Loucy (cell line): ENCODE measurements at regions not wholly inside any gene's neighbourhood (a gene's known extent, or its start where the extent isn't known, plus 50 kb on each side); places are given as distances from the start of the nearest gene placed in this dataset.

Experiments used
- H2AFZ ChIP-seq: fragments of 200-600 bp; sonication (generic); 2 replicates; pipeline ENCODE4 v1.6.0; 2016; ENCODE audit warnings: antibody characterized with exemption, mild to moderate bottlenecking, low read length, moderate library complexity
- H3F3A ChIP-seq: fragments of 200-600 bp; 2 replicates; pipeline ENCODE4 v1.6.0; 2016; ENCODE audit warnings: antibody characterized with exemption, low read depth, mild to moderate bottlenecking
- H3K27me3 ChIP-seq: fragments of 200-600 bp; sonication (generic); 2 replicates; pipeline ENCODE4 v1.6.1; 2014; ENCODE audit warnings: low read length, mild to moderate bottlenecking; ENCODE audit not compliant: insufficient read depth, poor library complexity, severe bottlenecking
- H3K36me3 ChIP-seq: fragments of 200-600 bp; sonication (generic); 2 replicates; pipeline ENCODE4 v1.6.1; 2016; ENCODE audit warnings: low read length; ENCODE audit not compliant: insufficient read depth
- H3K4me1 ChIP-seq: fragments of 200-600 bp; sonication (generic); 2 replicates; pipeline ENCODE4 v1.5.1; 2014; ENCODE audit warnings: low read length, mild to moderate bottlenecking; ENCODE audit not compliant: insufficient read depth, poor library complexity, severe bottlenecking
- H3K4me2 ChIP-seq: fragments of 200-600 bp; sonication (generic); 2 replicates; pipeline ENCODE4 v1.6.0; 2014; ENCODE audit warnings: antibody characterized with exemption, low read length, low read depth, mild to moderate bottlenecking; ENCODE audit not compliant: poor library complexity, severe bottlenecking
- H3K4me3 ChIP-seq: fragments of 200-600 bp; sonication (generic); 2 replicates; pipeline ENCODE4 v1.5.1; 2014; ENCODE audit warnings: low read length, mild to moderate bottlenecking, mixed read lengths; ENCODE audit not compliant: poor library complexity, severe bottlenecking
- H3K79me2 ChIP-seq: fragments of 200-600 bp; sonication (generic); 2 replicates; pipeline ENCODE4 v1.6.1; 2014; ENCODE audit warnings: low read length; ENCODE audit not compliant: insufficient read depth
- H3K9ac ChIP-seq: fragments of 200-600 bp; sonication (generic); 2 replicates; pipeline ENCODE4 v1.6.0; 2014; ENCODE audit warnings: mild to moderate bottlenecking, low read depth, low read length, moderate library complexity; ENCODE audit not compliant: poor library complexity, severe bottlenecking
- H3K9me2 ChIP-seq: fragments of 200-600 bp; sonication (generic); replicated peaks from 2 replicates; pipeline ENCODE4 v1.6.1; 2016; ENCODE audit warnings: low read depth, low read length, mixed read lengths
- H3K9me3 ChIP-seq: fragments of 200-600 bp; sonication (generic); 2 replicates; pipeline ENCODE4 v1.6.1; 2014; ENCODE audit warnings: mild to moderate bottlenecking, antibody characterized with exemption, low read length, low read depth; ENCODE audit not compliant: insufficient read depth
- H4K20me1 ChIP-seq: fragments of 200-600 bp; sonication (generic); 2 replicates; pipeline ENCODE4 v1.6.0; 2014; ENCODE audit warnings: antibody characterized with exemption, low read length, mild to moderate bottlenecking; ENCODE audit not compliant: insufficient read depth, poor library complexity, severe bottlenecking
- CTCF ChIP-seq: fragments of 200-600 bp; sonication (generic); conservative IDR thresholded peaks from 2 replicates; pipeline ENCODE4 v1.5.1; 2014; ENCODE audit warnings: mild to moderate bottlenecking, antibody characterized with exemption, low read length
- EZH2phosphoT487 ChIP-seq: fragments of 200-600 bp; IDR thresholded peaks from 2 replicates; pipeline ENCODE4 v1.6.1; 2018; ENCODE audit warnings: antibody characterized with exemption, mild to moderate bottlenecking, moderate library complexity, borderline replicate concordance

DNA sequence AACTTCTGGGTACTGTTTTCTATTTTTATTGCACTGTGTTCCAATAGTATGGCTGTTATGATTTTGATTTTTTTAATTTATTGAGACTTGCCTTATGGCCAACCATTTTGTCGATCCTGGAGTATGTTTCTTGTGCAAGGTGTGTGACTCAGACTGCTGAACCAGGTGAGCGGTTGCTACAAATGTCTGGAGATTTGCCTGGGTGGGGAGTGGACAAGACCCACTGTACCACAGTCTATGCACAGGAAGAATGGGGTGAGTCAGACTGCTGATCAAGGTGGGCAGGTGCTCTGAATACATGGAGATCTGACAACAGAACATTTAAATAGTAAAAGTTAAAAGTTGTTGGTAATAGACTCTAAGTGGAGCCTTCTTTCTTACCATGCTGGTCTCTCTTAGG lies 609.2 kb downstream of the CSNK1G3 start:
- TF ChIP-seq EZH2phosphoT487 (no peak), CTCF (no peak)

GRCh38 chr5:124114911-124115310 lies 602.9 kb downstream of the CSNK1G3 start:
- TF ChIP-seq CTCF (no peak), EZH2phosphoT487 (no peak)
- no peaks in the 10 kb centered on the region for H3K4me1 ChIP-seq
- H4K20me1 ChIP-seq: no peaks in the 10 kb centered on the region
- H3K9ac ChIP-seq: no peak overlapping the region
- H3K27me3 ChIP-seq: no peaks in the 10 kb centered on the region
- H3K79me2 ChIP-seq: no peaks in the 10 kb centered on the region
- no peak overlapping the region for H3K4me3 ChIP-seq
- no peaks in the 10 kb centered on the region for H3K36me3 ChIP-seq
- no peaks in the 10 kb centered on the region for H3K9me3 ChIP-seq
- no peak overlapping the region for H3K4me2 ChIP-seq
- H3F3A ChIP-seq: no peaks in the 10 kb centered on the region
- H2AFZ ChIP-seq: no peak overlapping the region
- no peaks in the 10 kb centered on the region for H3K9me2 ChIP-seq

More for the DNA sequence above, 609.2 kb downstream of the CSNK1G3 start:
- H3K9ac ChIP-seq: no peak overlapping the region
- H3K4me3 ChIP-seq: no peak overlapping the region
- no peaks in the 10 kb centered on the region for H3K36me3 ChIP-seq
- no peaks in the 10 kb centered on the region for H3K27me3 ChIP-seq
- H3K4me2 ChIP-seq: no peak overlapping the region
- no peaks in the 10 kb centered on the region for H3K79me2 ChIP-seq
- H4K20me1 ChIP-seq: no peaks in the 10 kb centered on the region
- H2AFZ ChIP-seq: no peak overlapping the region
- H3K4me1 ChIP-seq: peaks cover 4% of the 10 kb centered on the region
- H3K9me2 ChIP-seq: no peaks in the 10 kb centered on the region
- H3K9me3 ChIP-seq: no peaks in the 10 kb centered on the region
- no peaks in the 10 kb centered on the region for H3F3A ChIP-seq

- H3K9me3 ChIP-seq: no peaks in the 10 kb centered on the region
- H4K20me1 ChIP-seq: no peaks in the 10 kb centered on the region
- no peaks in the 10 kb centered on the region for H3K79me2 ChIP-seq
- H2AFZ ChIP-seq: no peak overlapping the region
- no peaks in the 10 kb centered on the region for H3K36me3 ChIP-seq
- H3K9me2 ChIP-seq: no peaks in the 10 kb centered on the region
- no peak overlapping the region for H3K4me2 ChIP-seq
- H3K27me3 ChIP-seq: no peaks in the 10 kb centered on the region
- TF ChIP-seq CTCF (no peak), EZH2phosphoT487 (no peak)
- no peaks in the 10 kb centered on the region for H3K4me1 ChIP-seq
- no peaks in the 10 kb centered on the region for H3F3A ChIP-seq
- no peak overlapping the region for H3K9ac ChIP-seq
- no peak overlapping the region for H3K4me3 ChIP-seq
Observed at GRCh38 chr5:124111886-124112285, 599.9 kb downstream of the CSNK1G3 start.
